GM12891 (cell line): ENCODE measurements at regions not wholly inside any gene's neighbourhood (a gene's known extent, or its start where the extent isn't known, plus 50 kb on each side); places are given as distances from the start of the nearest gene placed in this dataset.

ENCODE experiments used
- POLR2A ChIP-seq: IDR thresholded peaks from 2 replicates; pipeline ENCODE4 v1.6.1; 2011; ENCODE audit warnings: low read depth, low read length, control low read depth
- POLR2AphosphoS5 ChIP-seq: IDR thresholded peaks from 2 replicates; pipeline ENCODE4 v1.6.1; 2011; ENCODE audit warnings: low read depth, low read length, control low read depth
- SPI1 ChIP-seq: IDR thresholded peaks from 2 replicates; pipeline ENCODE4 v1.6.1; 2011; ENCODE audit warnings: low read depth, low read length, control low read depth
- TAF1 ChIP-seq: IDR thresholded peaks from 2 replicates; pipeline ENCODE4 v1.6.1; 2011; ENCODE audit warnings: low read depth, low read length, control low read depth

DNA sequence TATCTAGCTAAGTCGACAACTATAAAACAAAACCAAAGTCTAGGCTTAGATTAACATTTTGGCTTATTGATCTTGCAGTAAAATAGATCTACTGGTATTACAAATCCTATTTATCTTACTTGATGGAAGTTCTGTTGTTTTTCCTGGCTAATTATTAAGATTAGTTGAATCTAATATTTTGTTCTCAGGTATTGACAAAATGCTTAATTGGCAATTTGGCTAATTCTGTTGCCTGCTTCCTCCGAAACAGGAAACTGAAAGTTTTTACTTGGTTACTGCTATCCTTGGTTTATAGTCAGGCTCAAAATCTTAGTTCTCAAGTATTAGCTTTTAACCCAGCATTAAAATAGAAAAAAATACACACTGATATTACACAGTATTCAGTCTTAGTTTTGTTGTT, 820.5 kb downstream of the NR2F1-AS1 start:
- no peak for TF ChIP-seq POLR2A
- TF ChIP-seq SPI1 = no peak
- TF ChIP-seq POLR2AphosphoS5 = no peak
- no peak for TF ChIP-seq TAF1
